Effector memory CD4-positive, alpha-beta T cell (primary cell): ENCODE measurements at regions not wholly inside any gene's neighbourhood (a gene's known extent, or its start where the extent isn't known, plus 50 kb on each side); places are given as distances from the start of the nearest gene placed in this dataset.

Source experiments
- DNase-seq, 3 donors: peaks; one replicate each; pipeline ENCODE4 v3.0.0-alpha.2; 2020
- H3K27ac ChIP-seq: 2 replicates; pipeline ENCODE4 v1.7.0; 2013; ENCODE audit warnings: mild to moderate bottlenecking, low read length, moderate library complexity; ENCODE audit not compliant: insufficient read depth, poor library complexity, severe bottlenecking
- H3K27me3 ChIP-seq: replicated peaks from 2 replicates; pipeline ENCODE4 v1.7.0; 2013; ENCODE audit warnings: mild to moderate bottlenecking, low read length; ENCODE audit not compliant: insufficient read depth, control insufficient read depth, poor library complexity, severe bottlenecking
- H3K36me3 ChIP-seq: 2 replicates; pipeline ENCODE4 v1.7.0; 2013; ENCODE audit warnings: mild to moderate bottlenecking, low read length, moderate library complexity; ENCODE audit not compliant: control insufficient read depth, insufficient read depth
- H3K4me1 ChIP-seq: 2 replicates; pipeline ENCODE4 v1.7.0; 2013; ENCODE audit warnings: low read length, mild to moderate bottlenecking; ENCODE audit not compliant: control insufficient read depth, insufficient read depth, poor library complexity, severe bottlenecking
- H3K4me3 ChIP-seq: 2 replicates; pipeline ENCODE4 v1.7.0; 2013; ENCODE audit warnings: low read length, low read depth, mild to moderate bottlenecking; ENCODE audit not compliant: insufficient read depth, poor library complexity, severe bottlenecking
- H3K9me3 ChIP-seq: 2 replicates; pipeline ENCODE4 v1.7.0; 2013; ENCODE audit warnings: mild to moderate bottlenecking, low read length, moderate library complexity; ENCODE audit not compliant: control insufficient read depth

- Histone ChIP-seq H3K27ac (no peak overlapping the region), H3K4me1 (no peaks in the 10 kb centered on the region), H3K27me3 (no peaks in the 10 kb centered on the region), H3K36me3 (no peaks in the 10 kb centered on the region), H3K9me3 (no peaks in the 10 kb centered on the region), H3K4me3 (no peak overlapping the region)
- DNase-seq, result no peak
Measured at GRCh38 chr13:58434943-58435342, 803.4 kb downstream of the PCDH17 start.

GRCh38 chr13:58437427-58437826 is 805.9 kb downstream of the PCDH17 start:
- Histone ChIP-seq H3K4me3 (no peak overlapping the region), H3K36me3 (no peaks in the 10 kb centered on the region), H3K27ac (no peak overlapping the region), H3K27me3 (no peaks in the 10 kb centered on the region), H3K9me3 (no peaks in the 10 kb centered on the region), H3K4me1 (no peaks in the 10 kb centered on the region)
- no peak for DNase-seq

- Histone ChIP-seq H3K36me3 (no peaks in the 10 kb centered on the region), H3K9me3 (no peaks in the 10 kb centered on the region), H3K4me1 (no peaks in the 10 kb centered on the region), H3K27ac (no peak overlapping the region), H3K4me3 (no peak overlapping the region), H3K27me3 (no peaks in the 10 kb centered on the region)
- no peak for DNase-seq
Measured at GRCh38 chr13:58446979-58447378, 815.4 kb downstream of the PCDH17 start.

GRCh38 chr13:58452123-58452623 is 820.6 kb downstream of the PCDH17 start:
- Histone ChIP-seq H3K4me1 (no peaks in the 10 kb centered on the region), H3K27ac (no peak overlapping the region), H3K4me3 (no peak overlapping the region), H3K27me3 (no peaks in the 10 kb centered on the region), H3K9me3 (no peaks in the 10 kb centered on the region), H3K36me3 (no peaks in the 10 kb centered on the region)
- no peak for DNase-seq

- Histone ChIP-seq H3K4me1 (no peaks in the 10 kb centered on the region), H3K27ac (no peak overlapping the region), H3K27me3 (no peaks in the 10 kb centered on the region), H3K36me3 (no peaks in the 10 kb centered on the region), H3K4me3 (no peak overlapping the region), H3K9me3 (no peaks in the 10 kb centered on the region)
- DNase-seq, result no peak
Measured at GRCh38 chr13:58455094-58455493, 823.5 kb downstream of the PCDH17 start.

GRCh38 chr13:58461217-58461616 is 829.7 kb downstream of the PCDH17 start:
- Histone ChIP-seq H3K27ac (no peak overlapping the region), H3K4me3 (no peak overlapping the region), H3K36me3 (no peaks in the 10 kb centered on the region), H3K27me3 (no peaks in the 10 kb centered on the region), H3K4me1 (no peaks in the 10 kb centered on the region), H3K9me3 (no peaks in the 10 kb centered on the region)
- DNase-seq, result no peak

- H3K4me1 ChIP-seq, result no peaks in the 10 kb centered on the region
- H3K4me3 ChIP-seq, result no peak overlapping the region
- no peaks in the 10 kb centered on the region for H3K27me3 ChIP-seq
- no peak for DNase-seq
- H3K36me3 ChIP-seq, result no peaks in the 10 kb centered on the region
- no peak overlapping the region for H3K27ac ChIP-seq
- no peaks in the 10 kb centered on the region for H3K9me3 ChIP-seq
Measured at GRCh38 chr13:58463841-58464240, 832.3 kb downstream of the PCDH17 start.

- Histone ChIP-seq H3K27me3 (no peaks in the 10 kb centered on the region), H3K9me3 (no peaks in the 10 kb centered on the region), H3K27ac (no peak overlapping the region), H3K4me3 (no peak overlapping the region), H3K36me3 (no peaks in the 10 kb centered on the region), H3K4me1 (no peaks in the 10 kb centered on the region)
- no peak for DNase-seq
Measured at GRCh38 chr13:58467176-58467575, 835.6 kb downstream of the PCDH17 start.

GRCh38 chr13:58472483-58472882 is 840.9 kb downstream of the PCDH17 start:
- Histone ChIP-seq H3K27ac (no peak overlapping the region), H3K4me3 (no peak overlapping the region), H3K27me3 (no peaks in the 10 kb centered on the region), H3K4me1 (no peaks in the 10 kb centered on the region), H3K36me3 (no peaks in the 10 kb centered on the region), H3K9me3 (no peaks in the 10 kb centered on the region)
- DNase-seq, result no peak

- H3K4me3 ChIP-seq, result no peak overlapping the region
- no peaks in the 10 kb centered on the region for H3K27me3 ChIP-seq
- H3K27ac ChIP-seq, result no peak overlapping the region
- H3K9me3 ChIP-seq, result no peaks in the 10 kb centered on the region
- no peaks in the 10 kb centered on the region for H3K36me3 ChIP-seq
- no peaks in the 10 kb centered on the region for H3K4me1 ChIP-seq
- no peak for DNase-seq
Measured at GRCh38 chr13:58474581-58474980, 843.0 kb downstream of the PCDH17 start.
